Activated CD4-positive, CD25-positive, alpha-beta regulatory T cell treated with anti-CD3 and anti-CD28 coated beads, Interleukin-2, amount 50 U/mL, for 24 hours (primary cell): ENCODE measurements at regions not wholly inside any gene's neighbourhood (a gene's known extent, or its start where the extent isn't known, plus 50 kb on each side); places are given as distances from the start of the nearest gene placed in this dataset.

Experiments used
- ATAC-seq, 2 donors: fragments of 150-1000 bp; cut with Tn5 transposase; one replicate each; pipeline ENCODE4 v1.10.0; 2021; ENCODE audit warnings: mild to moderate bottlenecking in 1 of 2, moderate library complexity in 1 of 2

GRCh38 chr6:104411302-104411701 is 448.4 kb downstream of the HACE1 start:
- ATAC-seq, result no peak

- no peak for ATAC-seq
These were observed 449.8 kb downstream of the HACE1 start for GRCh38 chr6:104409913-104410312.

GRCh38 chr6:104407957-104408356 is 451.8 kb downstream of the HACE1 start:
- no peak for ATAC-seq

GRCh38 chr6:104404377-104404776 is 455.3 kb downstream of the HACE1 start:
- no peak for ATAC-seq

GRCh38 chr6:104402572-104402971 is 457.1 kb downstream of the HACE1 start:
- ATAC-seq, result no peak

GRCh38 chr6:104401926-104402325 is 457.8 kb downstream of the HACE1 start:
- no peak for ATAC-seq

- ATAC-seq, result no peak
These were observed 458.9 kb downstream of the HACE1 start for GRCh38 chr6:104400844-104401243.

GRCh38 chr6:104396077-104396476 is 463.6 kb downstream of the HACE1 start:
- no peak for ATAC-seq

GRCh38 chr6:104381907-104382306 is 477.8 kb downstream of the HACE1 start:
- ATAC-seq, result no peak

GRCh38 chr6:104365451-104366234 is 494.1 kb downstream of the HACE1 start:
- ATAC-seq, result no peak

- no peak for ATAC-seq
These were observed 501.8 kb downstream of the HACE1 start for GRCh38 chr6:104357928-104358327.

GRCh38 chr6:104356197-104356596 is 503.5 kb downstream of the HACE1 start:
- ATAC-seq, result no peak

- no peak for ATAC-seq
These were observed 510.5 kb downstream of the HACE1 start for GRCh38 chr6:104349191-104349590.

- no peak for ATAC-seq
These were observed 515.5 kb downstream of the HACE1 start for GRCh38 chr6:104344223-104344622.

GRCh38 chr6:104332364-104332763 is 527.4 kb downstream of the HACE1 start:
- ATAC-seq, result no peak

GRCh38 chr6:104326173-104327001 is 533.3 kb downstream of the HACE1 start:
- no peak for ATAC-seq

- ATAC-seq, result no peak
These were observed 534.2 kb downstream of the HACE1 start for GRCh38 chr6:104325341-104326172.

- no peak for ATAC-seq
These were observed 535.4 kb downstream of the HACE1 start for GRCh38 chr6:104324301-104324700.

- no peak for ATAC-seq
These were observed 536.9 kb downstream of the HACE1 start for GRCh38 chr6:104322841-104323240.

- ATAC-seq, result no peak
These were observed 538.4 kb downstream of the HACE1 start for GRCh38 chr6:104321301-104321700.

- ATAC-seq, result no peak
These were observed 538.8 kb downstream of the HACE1 start for GRCh38 chr6:104320896-104321295.

GRCh38 chr6:104312851-104313250 is 546.9 kb downstream of the HACE1 start:
- no peak for ATAC-seq

- no peak for ATAC-seq
These were observed 553.5 kb downstream of the HACE1 start for GRCh38 chr6:104306211-104306610.
